HAP-1 (cell line): ENCODE measurements at regions not wholly inside any gene's neighbourhood (a gene's known extent, or its start where the extent isn't known, plus 50 kb on each side); places are given as distances from the start of the nearest gene placed in this dataset.

Experiments
- DNase-seq, 2 experiments: peaks; one replicate each; pipeline ENCODE4 v3.0.0-alpha.2; 2016 to 2020; ENCODE audit warnings: low spot score in 2 of 2
- H3K27me3 ChIP-seq: fragments of 250-450 bp; sonication (Bioruptor Pico); 2 replicates; pipeline ENCODE4 v1.5.1; 2020; ENCODE audit warnings: low read depth, mild to moderate bottlenecking, moderate library complexity
- H3K36me3 ChIP-seq: fragments of 250-450 bp; sonication (Bioruptor Pico); replicated peaks from 2 replicates; pipeline ENCODE4 v1.5.1; 2020; ENCODE audit warnings: mild to moderate bottlenecking
- H3K4me1 ChIP-seq: fragments of 250-450 bp; sonication (Bioruptor Pico); 2 replicates; pipeline ENCODE4 v1.5.1; 2020; ENCODE audit warnings: mild to moderate bottlenecking
- H3K4me3 ChIP-seq: fragments of 250-450 bp; sonication (Bioruptor Pico); 2 replicates; pipeline ENCODE4 v1.5.1; 2020; ENCODE audit warnings: mild to moderate bottlenecking, moderate library complexity
- H3K9me3 ChIP-seq: fragments of 250-450 bp; sonication (Bioruptor Pico); 2 replicates; pipeline ENCODE4 v1.5.1; 2020; ENCODE audit warnings: mild to moderate bottlenecking, moderate library complexity
- in situ Hi-C: fragments of 300-500 bp; cut with MboI; formaldehyde crosslinking; loops from 3 replicates; pipeline ENCODE4 v1.14.3; 2020; ENCODE audit warnings: low sequenced_read_pairs, inconsistent platforms, mixed read lengths

DNA sequence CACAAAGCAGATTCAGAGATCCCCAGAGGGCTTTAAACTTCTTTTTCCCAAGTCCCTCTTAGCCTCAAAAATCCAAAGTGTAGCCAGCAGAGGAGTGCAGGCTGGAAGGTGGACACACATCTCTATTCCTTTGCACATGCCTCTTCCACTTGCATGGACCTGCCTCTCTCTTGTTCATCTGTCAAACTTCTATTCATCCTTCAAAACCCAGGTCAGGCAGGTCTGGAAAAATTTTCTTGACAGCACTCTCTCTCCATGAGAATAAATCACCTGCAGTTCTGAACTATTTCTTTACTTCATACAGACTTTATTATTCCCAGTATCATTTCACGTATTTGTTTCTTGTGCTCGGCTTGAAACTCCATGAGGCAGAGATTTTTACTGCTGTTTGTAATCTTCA is 127.5 kb downstream of the SS18 start:
- no peaks in the 10 kb centered on the region for H3K36me3 ChIP-seq
- no peak for DNase-seq
- no peaks in the 10 kb centered on the region for H3K9me3 ChIP-seq
- H3K27me3 ChIP-seq = no peaks in the 10 kb centered on the region
- in situ Hi-C loops = no loop called here
- H3K4me1 ChIP-seq = peaks cover 6% of the 10 kb centered on the region; the same call in 1 of the 2 replicates
- no peak overlapping the region for H3K4me3 ChIP-seq

DNA sequence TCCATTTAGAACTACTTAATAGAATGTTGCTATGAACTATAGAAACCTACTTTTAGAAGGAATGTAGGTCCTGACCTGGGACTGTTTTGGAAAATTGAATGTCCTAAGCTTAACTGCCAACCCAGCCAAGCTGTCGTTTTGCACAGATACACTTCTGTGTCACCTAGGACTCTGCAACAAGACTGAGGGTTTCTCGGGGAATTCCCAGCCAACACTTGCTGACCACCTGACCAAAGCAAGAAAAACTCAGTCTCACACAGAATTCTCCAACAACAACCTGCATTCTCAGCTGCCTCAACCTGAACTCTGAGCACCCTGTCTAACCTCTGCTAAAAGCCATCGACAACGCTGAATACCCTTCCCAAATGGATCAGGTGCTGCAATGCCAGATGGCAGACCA is 128.2 kb downstream of the SS18 start:
- in situ Hi-C loops = no loop called here
- Histone ChIP-seq H3K36me3 (no peaks in the 10 kb centered on the region), H3K4me3 (no peak overlapping the region), H3K27me3 (no peaks in the 10 kb centered on the region), H3K4me1 (peaks cover 8% of the 10 kb centered on the region), H3K9me3 (no peaks in the 10 kb centered on the region)
- DNase-seq = no peak

DNA sequence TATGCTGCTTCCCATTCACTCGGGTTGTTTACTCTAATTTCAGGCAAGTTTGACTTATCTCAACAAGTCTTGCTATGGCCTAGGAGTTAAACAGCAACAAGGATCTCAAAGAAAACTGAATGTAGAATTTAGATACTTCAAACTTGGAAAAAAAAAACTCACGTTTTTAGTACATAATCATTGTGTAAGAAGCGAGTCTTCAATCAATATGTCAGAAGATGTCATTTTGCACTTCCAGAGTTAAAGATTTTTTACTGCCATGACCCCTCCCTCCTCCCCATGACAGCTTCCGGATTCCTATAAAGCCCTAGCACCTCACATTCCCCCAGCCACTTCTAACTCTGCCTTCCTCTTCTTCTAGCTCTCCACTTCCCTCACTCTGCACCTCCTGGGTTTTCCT is 133.4 kb downstream of the SS18 start:
- DNase-seq = no peak
- in situ Hi-C loops = no loop called here
- no peaks in the 10 kb centered on the region for H3K36me3 ChIP-seq

DNA sequence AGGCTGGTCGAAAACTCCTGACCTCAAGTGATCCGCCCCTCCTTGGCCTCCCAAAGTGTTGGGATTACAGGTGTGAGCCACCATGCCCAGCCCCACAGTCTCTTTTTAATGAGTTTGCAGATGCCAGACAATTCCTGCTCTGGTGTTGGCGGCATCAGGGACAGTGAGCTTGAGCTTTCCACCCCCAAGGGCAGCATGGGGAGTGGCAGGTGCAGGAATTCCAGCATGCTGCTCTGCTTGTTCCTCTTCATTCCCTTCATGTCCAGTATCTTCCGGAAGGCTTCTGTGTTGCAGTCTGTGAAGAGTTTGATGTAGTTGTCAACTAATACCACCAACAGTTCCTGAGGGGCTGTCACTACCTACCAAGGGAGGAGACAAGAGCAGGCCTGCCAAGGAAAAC is 137.3 kb downstream of the SS18 start:
- Histone ChIP-seq H3K9me3 (no peaks in the 10 kb centered on the region), H3K36me3 (no peaks in the 10 kb centered on the region), H3K4me3 (no peak overlapping the region), H3K27me3 (no peaks in the 10 kb centered on the region), H3K4me1 (peaks cover 3% of the 10 kb centered on the region; the same call in 1 of the 2 replicates)
- DNase-seq = no peak
- in situ Hi-C loops = no loop called here

More for the DNA sequence above, 133.4 kb downstream of the SS18 start:
- no peaks in the 10 kb centered on the region for H3K9me3 ChIP-seq
- peaks cover 8% of the 10 kb centered on the region for H3K4me1 ChIP-seq
- H3K4me3 ChIP-seq = no peak overlapping the region
- H3K27me3 ChIP-seq = no peaks in the 10 kb centered on the region

DNA sequence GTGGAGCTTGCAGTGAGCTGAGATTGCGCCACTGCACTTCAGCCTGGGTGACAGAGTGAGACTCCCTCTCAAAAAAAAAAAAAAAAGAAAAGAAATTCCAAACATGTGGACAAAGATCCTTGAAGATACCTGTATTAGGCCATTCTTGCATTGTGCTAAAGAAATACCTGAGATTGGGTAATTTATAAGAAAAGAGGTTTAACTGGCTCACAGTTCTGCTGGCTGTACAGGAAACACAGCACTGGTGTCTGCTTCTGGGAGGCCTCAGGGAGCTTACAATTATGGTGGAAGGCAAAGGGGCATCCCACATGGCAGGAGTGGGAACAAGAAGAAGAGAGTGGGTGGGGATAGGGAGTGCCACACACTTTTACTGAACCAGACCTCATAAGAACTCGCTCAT is 140.1 kb downstream of the SS18 start:
- in situ Hi-C loops = no loop called here
- Histone ChIP-seq H3K4me3 (no peak overlapping the region), H3K9me3 (no peaks in the 10 kb centered on the region), H3K4me1 (no peaks in the 10 kb centered on the region), H3K36me3 (no peaks in the 10 kb centered on the region), H3K27me3 (no peaks in the 10 kb centered on the region)
- DNase-seq = no peak

DNA sequence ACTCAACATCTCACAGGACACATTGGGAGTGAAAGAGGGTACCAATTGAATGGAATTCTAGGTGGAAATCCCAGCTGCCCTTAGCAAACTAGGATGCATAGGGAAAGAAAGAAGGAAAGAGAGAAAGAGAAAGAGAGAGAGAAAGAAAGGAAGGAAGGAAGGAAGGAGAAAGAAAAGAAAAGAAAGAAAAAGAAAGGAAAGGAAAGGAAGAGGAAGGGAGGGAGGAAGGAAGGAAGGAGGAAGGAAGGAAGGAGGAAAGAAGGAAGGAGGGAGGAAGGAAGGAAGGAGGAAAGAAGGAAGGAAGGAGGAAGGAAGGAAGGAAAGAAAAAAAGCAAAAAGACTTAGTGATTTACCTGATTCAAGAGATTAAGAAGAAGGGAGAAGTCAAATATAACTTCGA is 143.9 kb downstream of the SS18 start:
- Histone ChIP-seq H3K4me3 (no peak overlapping the region), H3K4me1 (no peaks in the 10 kb centered on the region), H3K27me3 (no peaks in the 10 kb centered on the region), H3K9me3 (no peaks in the 10 kb centered on the region), H3K36me3 (no peaks in the 10 kb centered on the region)
- no peak for DNase-seq
- in situ Hi-C loops = no loop called here

DNA sequence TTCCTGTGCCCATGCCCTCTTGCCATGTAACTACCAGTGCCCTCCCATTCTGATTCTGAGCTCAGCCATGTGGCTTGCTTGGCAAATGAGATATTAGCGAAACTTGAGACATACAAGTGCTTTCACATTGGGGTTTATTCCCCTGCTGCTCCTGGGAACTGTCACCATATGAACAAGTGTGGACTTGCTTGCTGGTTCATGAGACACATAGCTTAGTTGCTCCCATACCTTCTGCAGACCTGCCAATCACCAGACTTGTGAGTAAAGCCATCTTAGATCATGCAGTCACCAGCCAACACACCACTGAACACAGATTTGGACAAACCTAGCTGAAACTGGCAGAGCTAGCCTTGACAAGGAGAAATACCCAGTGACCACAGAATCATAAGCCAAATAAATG is 155.1 kb downstream of the SS18 start:
- in situ Hi-C loops = no loop called here
- Histone ChIP-seq H3K4me3 (no peak overlapping the region), H3K27me3 (no peaks in the 10 kb centered on the region; the same call in 1 of the 2 replicates), H3K36me3 (no peaks in the 10 kb centered on the region), H3K9me3 (no peaks in the 10 kb centered on the region), H3K4me1 (peaks cover 4% of the 10 kb centered on the region; the same call in 1 of the 2 replicates)
- no peak for DNase-seq

DNA sequence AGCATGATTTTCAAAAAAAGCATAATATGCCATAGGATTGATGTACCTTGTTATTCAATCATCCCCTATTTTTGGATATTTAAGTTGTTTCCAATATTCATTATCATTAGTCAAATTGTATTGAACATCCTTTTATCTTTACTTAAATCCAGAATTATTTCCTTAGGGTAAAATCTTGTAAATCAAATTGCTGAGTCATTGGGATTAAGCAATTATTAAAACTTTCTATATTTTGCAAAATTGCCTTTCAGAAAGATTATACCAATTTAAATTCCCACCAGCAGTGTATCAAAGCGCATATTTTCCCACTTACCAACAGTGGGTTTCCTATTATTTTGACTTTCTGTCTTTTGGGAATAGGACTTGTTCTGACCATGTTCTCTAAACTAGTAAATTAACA is 159.3 kb downstream of the SS18 start:
- no peaks in the 10 kb centered on the region for H3K9me3 ChIP-seq
- in situ Hi-C loops = no loop called here
- H3K4me3 ChIP-seq = no peak overlapping the region
- DNase-seq = no peak
- H3K36me3 ChIP-seq = no peaks in the 10 kb centered on the region
- H3K27me3 ChIP-seq = no peaks in the 10 kb centered on the region; the same call in 1 of the 2 replicates
- H3K4me1 ChIP-seq = no peaks in the 10 kb centered on the region

DNA sequence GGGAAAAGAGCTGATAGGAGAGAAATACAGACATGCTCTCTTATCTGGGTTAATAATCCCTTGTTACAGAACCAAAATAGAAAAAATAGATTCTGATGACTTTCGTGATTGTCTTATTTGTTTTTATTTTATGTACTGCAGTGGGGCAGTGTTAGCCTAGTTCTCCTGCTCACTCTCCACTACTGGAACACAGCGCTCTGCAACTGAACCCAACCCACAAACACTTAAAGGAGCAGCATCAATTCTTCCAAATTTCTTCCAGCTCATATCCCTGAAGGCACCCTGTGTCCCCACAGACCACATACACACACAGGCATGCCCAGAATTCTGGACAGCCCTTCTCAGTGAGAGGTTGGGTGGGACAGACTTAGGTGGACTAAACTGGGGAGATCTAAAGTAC is 160.6 kb downstream of the SS18 start:
- Histone ChIP-seq H3K4me3 (no peak overlapping the region), H3K4me1 (no peaks in the 10 kb centered on the region), H3K9me3 (no peaks in the 10 kb centered on the region), H3K36me3 (no peaks in the 10 kb centered on the region), H3K27me3 (no peaks in the 10 kb centered on the region; the same call in 1 of the 2 replicates)
- no peak for DNase-seq
- in situ Hi-C loops = no loop called here

DNA sequence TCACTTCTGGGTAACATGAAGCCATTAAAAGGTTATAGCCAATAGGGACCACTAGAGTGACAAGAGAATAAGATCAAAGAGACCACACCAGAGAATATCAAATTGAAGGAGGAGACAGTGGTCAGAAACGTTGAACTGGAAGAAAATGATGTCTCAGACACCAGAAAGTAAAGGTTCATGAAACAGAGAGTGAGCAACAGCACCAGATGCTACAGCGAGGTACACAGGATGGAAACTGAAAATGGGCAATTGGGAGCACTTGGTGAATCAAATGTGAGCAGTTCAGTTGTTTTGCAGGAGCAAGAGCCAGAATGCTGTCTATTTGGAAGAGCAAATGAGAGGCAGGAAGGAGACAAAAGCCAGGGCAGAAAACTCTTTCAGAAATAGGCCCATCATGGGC is 162.6 kb downstream of the SS18 start:
- no peaks in the 10 kb centered on the region for H3K9me3 ChIP-seq
- no peak overlapping the region for H3K4me3 ChIP-seq
- no peak for DNase-seq
- in situ Hi-C loops = no loop called here
- H3K4me1 ChIP-seq = no peaks in the 10 kb centered on the region
- H3K36me3 ChIP-seq = no peaks in the 10 kb centered on the region
- H3K27me3 ChIP-seq = no peaks in the 10 kb centered on the region; the same call in 1 of the 2 replicates

DNA sequence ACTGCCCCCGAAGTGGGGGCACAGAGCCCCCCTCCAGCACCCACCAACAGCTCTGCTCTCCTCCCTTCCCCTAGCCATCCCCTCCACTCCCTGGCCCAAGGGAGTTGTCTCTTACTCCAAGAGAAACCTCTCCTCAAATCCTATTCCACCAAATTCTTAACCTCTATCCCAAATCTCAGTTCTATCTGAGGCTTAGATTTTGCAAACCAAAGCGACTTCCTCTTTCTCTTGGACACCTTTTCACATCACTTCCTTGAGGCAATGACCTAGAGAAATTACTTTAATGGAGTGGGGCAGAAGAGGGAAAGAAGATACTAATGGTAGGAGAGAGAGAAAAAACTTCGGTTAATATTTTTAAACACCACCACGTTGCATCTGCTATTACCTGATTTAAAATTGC is 167.2 kb downstream of the SS18 start:
- no peak for DNase-seq
- Histone ChIP-seq H3K4me1 (no peaks in the 10 kb centered on the region), H3K4me3 (no peak overlapping the region), H3K9me3 (no peaks in the 10 kb centered on the region), H3K27me3 (no peaks in the 10 kb centered on the region), H3K36me3 (no peaks in the 10 kb centered on the region)
- in situ Hi-C loops = no loop called here

DNA sequence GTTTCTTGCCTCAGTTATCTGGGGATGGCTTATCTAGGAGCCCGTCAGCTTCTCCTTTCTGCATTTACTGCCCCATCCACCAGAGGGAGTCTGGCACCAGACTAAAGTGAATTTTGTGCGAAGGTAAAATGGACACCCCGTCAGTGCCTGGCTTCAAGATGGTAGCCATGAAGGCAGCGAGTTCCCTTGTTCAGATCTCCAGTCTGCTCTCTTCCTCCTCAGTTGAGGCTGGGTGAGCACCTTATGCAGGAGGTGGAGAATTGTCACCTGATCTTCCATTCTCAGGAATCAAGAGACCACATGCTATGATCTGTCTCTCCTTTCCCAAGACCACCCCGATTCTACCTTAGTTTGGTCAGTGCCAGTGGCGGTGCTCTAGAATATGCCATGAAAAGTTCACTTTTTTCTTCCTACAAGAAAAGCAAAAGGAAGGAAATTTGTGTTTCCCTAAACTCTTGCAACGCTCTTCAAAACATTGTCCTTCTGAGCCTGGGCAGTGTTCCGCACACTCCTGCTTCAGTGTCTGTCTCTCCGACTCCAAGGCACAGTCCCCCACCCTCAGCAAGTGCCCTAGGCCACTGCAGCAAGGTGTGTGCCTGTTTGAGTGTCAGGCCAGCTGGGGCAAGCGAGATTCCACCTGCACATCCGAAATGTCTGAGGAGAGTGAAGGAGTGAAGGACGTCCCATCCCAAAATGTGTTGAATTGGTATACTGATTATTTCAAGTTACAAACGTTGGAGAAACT is 168.6 kb downstream of the SS18 start:
- in situ Hi-C loops = no loop called here
- Histone ChIP-seq H3K4me3 (no peak overlapping the region), H3K36me3 (no peaks in the 10 kb centered on the region)

DNA sequence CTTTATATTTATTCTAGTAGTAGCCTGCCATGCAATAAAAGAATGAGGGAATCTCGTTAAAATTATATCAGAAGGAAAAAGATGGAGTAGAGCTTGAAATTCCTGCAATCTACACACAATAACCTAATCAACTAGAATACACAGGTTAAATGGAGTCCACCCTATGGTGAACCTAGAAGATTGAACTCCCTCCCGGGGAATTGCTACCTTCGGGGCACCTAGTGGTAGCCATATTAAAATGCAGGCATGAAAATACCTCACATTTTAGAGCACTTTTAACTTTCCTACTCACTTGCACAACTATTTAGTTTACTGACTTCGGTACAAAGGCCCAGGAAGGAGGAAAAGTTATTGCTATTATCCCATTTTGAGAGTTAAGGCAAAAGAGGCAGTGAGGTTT is 174.5 kb downstream of the SS18 start:
- DNase-seq = no peak
- no peak overlapping the region for H3K4me3 ChIP-seq
- no peaks in the 10 kb centered on the region for H3K27me3 ChIP-seq
- no peaks in the 10 kb centered on the region for H3K9me3 ChIP-seq
- no peaks in the 10 kb centered on the region for H3K4me1 ChIP-seq
- no peaks in the 10 kb centered on the region for H3K36me3 ChIP-seq
- in situ Hi-C loops = no loop called here

More for the DNA sequence above, 168.6 kb downstream of the SS18 start:
- DNase-seq = peak; percentile 47 to 75
- H3K9me3 ChIP-seq = no peaks in the 10 kb centered on the region
- no peaks in the 10 kb centered on the region for H3K4me1 ChIP-seq
- no peaks in the 10 kb centered on the region for H3K27me3 ChIP-seq

DNA sequence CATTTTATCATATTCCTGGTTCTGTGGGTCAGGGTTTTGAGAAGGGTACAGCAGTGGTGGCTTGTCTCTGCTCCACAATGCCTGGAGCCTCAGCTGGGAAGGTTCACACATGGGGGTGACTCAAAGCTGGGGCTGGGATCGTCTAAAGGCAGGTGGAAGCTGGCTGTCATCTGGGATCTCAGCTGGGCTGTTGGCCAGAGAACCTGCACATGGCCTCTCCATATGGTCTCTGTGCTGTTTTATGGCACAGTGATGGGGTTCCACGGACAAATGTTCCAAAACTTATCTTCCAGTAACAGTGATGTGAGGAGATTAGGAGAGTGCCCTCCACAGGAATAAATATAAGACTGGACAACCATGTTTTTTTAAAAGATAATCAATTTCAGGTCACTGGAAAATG is 191.4 kb downstream of the SS18 start:
- peaks cover 3% of the 10 kb centered on the region for H3K27me3 ChIP-seq
- H3K4me1 ChIP-seq = no peaks in the 10 kb centered on the region
- DNase-seq = no peak
- no peak overlapping the region for H3K4me3 ChIP-seq
- in situ Hi-C loops = no loop called here
- H3K36me3 ChIP-seq = no peaks in the 10 kb centered on the region
- H3K9me3 ChIP-seq = no peaks in the 10 kb centered on the region

DNA sequence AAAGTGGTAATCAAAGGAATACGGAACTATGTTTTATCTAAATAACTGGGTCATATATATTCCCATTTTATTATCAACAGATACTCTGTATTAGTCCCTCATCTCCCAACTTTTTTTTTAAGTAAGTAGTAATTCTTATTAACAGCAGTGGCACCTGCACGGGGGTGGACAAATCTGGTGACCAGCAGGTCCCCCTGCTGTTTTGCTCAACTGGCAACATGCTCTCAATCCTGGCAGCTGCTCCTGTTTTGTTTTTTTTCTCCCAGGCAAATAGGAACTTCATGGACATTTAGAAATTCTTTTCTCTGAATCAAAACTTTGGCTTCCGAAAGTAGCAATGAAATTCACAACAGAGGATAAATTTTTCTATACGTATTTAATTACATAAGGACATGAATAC is 193.5 kb downstream of the SS18 start:
- peaks cover 11% of the 10 kb centered on the region for H3K27me3 ChIP-seq
- no peak for DNase-seq
- in situ Hi-C loops = no loop called here
- H3K4me3 ChIP-seq = no peak overlapping the region
- no peaks in the 10 kb centered on the region for H3K4me1 ChIP-seq
- H3K9me3 ChIP-seq = no peaks in the 10 kb centered on the region
- no peaks in the 10 kb centered on the region for H3K36me3 ChIP-seq
